ENCODE measurements at regions not wholly inside any gene's neighbourhood (a gene's known extent, or its start where the extent isn't known, plus 50 kb on each side); places are given as distances from the start of the nearest gene placed in this dataset.

- H3K4me1 Mint-ChIP-seq (ENCODE audit: insufficient read depth, unreplicated experiment), result no peaks in the 10 kb centered on the region
- POLR2A ChIA-PET, result no interaction called here
- no peak overlapping the region for H3K27ac Mint-ChIP-seq (ENCODE audit: low read depth, unreplicated experiment)
- no peak overlapping the region for H3K4me3 Mint-ChIP-seq (ENCODE audit: unreplicated experiment)
- BruUV-seq (replicated peaks), result no TSS peak
- TF ChIP-seq, protein P1, sequence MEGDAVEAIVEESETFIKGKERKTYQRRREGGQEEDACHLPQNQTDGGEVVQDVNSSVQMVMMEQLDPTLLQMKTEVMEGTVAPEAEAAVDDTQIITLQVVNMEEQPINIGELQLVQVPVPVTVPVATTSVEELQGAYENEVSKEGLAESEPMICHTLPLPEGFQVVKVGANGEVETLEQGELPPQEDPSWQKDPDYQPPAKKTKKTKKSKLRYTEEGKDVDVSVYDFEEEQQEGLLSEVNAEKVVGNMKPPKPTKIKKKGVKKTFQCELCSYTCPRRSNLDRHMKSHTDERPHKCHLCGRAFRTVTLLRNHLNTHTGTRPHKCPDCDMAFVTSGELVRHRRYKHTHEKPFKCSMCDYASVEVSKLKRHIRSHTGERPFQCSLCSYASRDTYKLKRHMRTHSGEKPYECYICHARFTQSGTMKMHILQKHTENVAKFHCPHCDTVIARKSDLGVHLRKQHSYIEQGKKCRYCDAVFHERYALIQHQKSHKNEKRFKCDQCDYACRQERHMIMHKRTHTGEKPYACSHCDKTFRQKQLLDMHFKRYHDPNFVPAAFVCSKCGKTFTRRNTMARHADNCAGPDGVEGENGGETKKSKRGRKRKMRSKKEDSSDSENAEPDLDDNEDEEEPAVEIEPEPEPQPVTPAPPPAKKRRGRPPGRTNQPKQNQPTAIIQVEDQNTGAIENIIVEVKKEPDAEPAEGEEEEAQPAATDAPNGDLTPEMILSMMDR (IDR thresholded peaks at IDR 0.05; ENCODE audit: unreplicated experiment), result no peak
- H3K36me3 Mint-ChIP-seq (ENCODE audit: insufficient read depth, unreplicated experiment), result no peaks in the 10 kb centered on the region
- DNase-seq (ENCODE audit: unreplicated experiment), result no peak
- peaks cover 9% of the 10 kb centered on the region for H3K9me3 Mint-ChIP-seq (ENCODE audit: unreplicated experiment)
- no peaks in the 10 kb centered on the region for H3K27me3 Mint-ChIP-seq (ENCODE audit: insufficient read depth, unreplicated experiment)
- CTCF ChIA-PET, result interaction anchor here (0.7 kb wide), 1 partner anchor 16 kb away, joined by 4 read pairs; no protein-coding TSS in a partner anchor
- intact Hi-C loops (cut with micrococcal nuclease), result no loop called here
Measured at GRCh38 chr6:11878735-11879134, 100.1 kb upstream of the ADTRP start.

DNA sequence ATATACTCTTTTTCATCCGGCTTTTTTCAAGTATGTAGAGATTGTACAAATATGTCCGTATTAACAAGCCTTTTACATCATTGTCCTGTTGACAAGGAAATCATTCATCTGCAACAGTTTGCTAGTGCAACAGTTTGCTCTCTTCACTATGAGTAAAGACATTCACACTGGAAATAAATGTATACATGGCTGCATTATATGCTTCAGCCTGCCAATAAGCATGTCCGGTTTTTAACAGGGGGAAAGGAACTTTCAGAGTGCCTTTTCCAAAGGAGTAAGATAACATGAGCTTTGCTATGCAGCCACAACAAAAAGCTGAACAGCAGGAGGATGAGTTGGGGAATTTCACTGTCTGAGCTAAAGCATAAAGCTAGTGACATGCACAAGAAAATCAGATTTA lies 99.4 kb upstream of the ADTRP start:
- peaks cover 9% of the 10 kb centered on the region for H3K9me3 Mint-ChIP-seq (ENCODE audit: unreplicated experiment)
- intact Hi-C loops (cut with micrococcal nuclease), result no loop called here
- POLR2A ChIA-PET, result no interaction called here
- no peak overlapping the region for H3K4me3 Mint-ChIP-seq (ENCODE audit: unreplicated experiment)
- BruUV-seq (replicated peaks), result no TSS peak
- no peaks in the 10 kb centered on the region for H3K27me3 Mint-ChIP-seq (ENCODE audit: insufficient read depth, unreplicated experiment)
- no peaks in the 10 kb centered on the region for H3K4me1 Mint-ChIP-seq (ENCODE audit: insufficient read depth, unreplicated experiment)
- no peak for DNase-seq (ENCODE audit: unreplicated experiment)
- TF ChIP-seq, protein P1 (IDR thresholded peaks at IDR 0.05; ENCODE audit: unreplicated experiment), result no peak
- no peak overlapping the region for H3K27ac Mint-ChIP-seq (ENCODE audit: low read depth, unreplicated experiment)
- H3K36me3 Mint-ChIP-seq (ENCODE audit: insufficient read depth, unreplicated experiment), result no peaks in the 10 kb centered on the region
- CTCF ChIA-PET, result interaction anchor here (0.7 kb wide), 1 partner anchor 15 kb away, joined by 4 read pairs; no protein-coding TSS in a partner anchor

- no peak overlapping the region for H3K4me3 Mint-ChIP-seq (ENCODE audit: unreplicated experiment)
- TF ChIP-seq, protein P1 (IDR thresholded peaks at IDR 0.05; ENCODE audit: unreplicated experiment), result no peak
- H3K27me3 Mint-ChIP-seq (ENCODE audit: insufficient read depth, unreplicated experiment), result no peaks in the 10 kb centered on the region
- intact Hi-C loops (cut with micrococcal nuclease), result no loop called here
- no peak for DNase-seq (ENCODE audit: unreplicated experiment)
- H3K36me3 Mint-ChIP-seq (ENCODE audit: insufficient read depth, unreplicated experiment), result no peaks in the 10 kb centered on the region
- ChIA-PET CTCF (no interaction called here), POLR2A (interaction anchor here (1.0 kb wide), 1 partner anchor 13 kb away, joined by 3 read pairs; no protein-coding TSS in a partner anchor)
- no TSS peak for BruUV-seq (replicated peaks)
- peaks cover 11% of the 10 kb centered on the region for H3K9me3 Mint-ChIP-seq (ENCODE audit: unreplicated experiment)
- H3K4me1 Mint-ChIP-seq (ENCODE audit: insufficient read depth, unreplicated experiment), result no peaks in the 10 kb centered on the region
- no peak overlapping the region for H3K27ac Mint-ChIP-seq (ENCODE audit: low read depth, unreplicated experiment)
Measured at GRCh38 chr6:11876934-11877433, 98.4 kb upstream of the ADTRP start.

DNA sequence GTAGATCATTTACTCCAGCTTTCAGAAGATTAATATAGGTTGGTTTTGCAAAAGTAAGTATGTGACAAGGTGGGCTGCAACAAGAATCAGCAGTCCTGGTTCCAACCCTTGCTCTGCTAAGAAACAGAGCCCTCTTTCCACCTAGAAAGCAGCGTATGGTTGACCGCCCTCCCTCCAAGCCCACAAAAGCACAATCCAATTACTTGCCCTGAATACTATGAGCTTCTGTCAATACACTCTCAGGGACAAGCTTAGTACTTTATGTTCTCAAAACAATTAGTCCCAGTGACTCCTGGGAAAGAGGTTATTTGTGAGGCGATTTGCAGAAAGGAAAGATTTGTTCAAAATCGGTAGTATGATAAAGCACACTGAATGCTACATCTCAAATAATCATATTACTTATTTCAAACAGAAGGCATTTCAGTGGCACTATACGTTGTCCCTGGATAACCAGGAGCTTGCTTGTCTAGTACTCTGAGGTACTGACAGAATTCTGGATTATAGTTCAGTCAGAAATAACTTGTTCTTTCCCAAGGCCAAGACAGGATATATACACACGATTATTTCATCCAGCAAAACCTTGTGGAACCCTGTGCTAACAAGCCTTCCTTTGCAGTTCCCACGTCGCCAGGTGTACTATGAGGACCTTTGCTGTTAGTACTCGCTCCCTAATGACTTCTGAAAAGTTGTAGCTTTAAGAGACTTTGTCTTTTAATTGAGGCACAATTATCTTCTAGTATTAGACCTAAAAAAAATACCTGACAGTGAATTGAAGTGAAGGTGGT lies 96.9 kb upstream of the ADTRP start:
- Mint-ChIP-seq H3K36me3 (ENCODE audit: insufficient read depth, unreplicated experiment) (no peaks in the 10 kb centered on the region), H3K4me3 (ENCODE audit: unreplicated experiment) (no peak overlapping the region), H3K9me3 (ENCODE audit: unreplicated experiment) (peaks cover 17% of the 10 kb centered on the region), H3K27ac (ENCODE audit: low read depth, unreplicated experiment) (no peak overlapping the region), H3K27me3 (ENCODE audit: insufficient read depth, unreplicated experiment) (no peaks in the 10 kb centered on the region), H3K4me1 (ENCODE audit: insufficient read depth, unreplicated experiment) (no peaks in the 10 kb centered on the region)
- ChIA-PET POLR2A (interaction anchor here (0.5 kb wide), 1 partner anchor 250 kb away, joined by 4 read pairs; no protein-coding TSS in a partner anchor), CTCF (interaction anchor here (0.8 to 1.2 kb wide), 3 partner anchors 13 to 104 kb away, joined by 3 read pairs; no protein-coding TSS in a partner anchor)
- intact Hi-C loops (cut with micrococcal nuclease), result no loop called here
- no TSS peak for BruUV-seq (replicated peaks)
- no peak for DNase-seq (ENCODE audit: unreplicated experiment)
- TF ChIP-seq, protein P1 (IDR thresholded peaks at IDR 0.05; ENCODE audit: unreplicated experiment), result no peak

Data from MCF 10A (cell line).